ENCODE measurements at regions not wholly inside any gene's neighbourhood (a gene's known extent, or its start where the extent isn't known, plus 50 kb on each side); places are given as distances from the start of the nearest gene placed in this dataset.

- no peak for DNase-seq (ENCODE audit: low read depth)
Measured at GRCh38 chr13:52975969-52976368, 52.6 kb upstream of the OLFM4 start.

GRCh38 chr13:52975161-52975560 lies 53.5 kb upstream of the OLFM4 start:
- no peak for DNase-seq (ENCODE audit: low read depth)

DNA sequence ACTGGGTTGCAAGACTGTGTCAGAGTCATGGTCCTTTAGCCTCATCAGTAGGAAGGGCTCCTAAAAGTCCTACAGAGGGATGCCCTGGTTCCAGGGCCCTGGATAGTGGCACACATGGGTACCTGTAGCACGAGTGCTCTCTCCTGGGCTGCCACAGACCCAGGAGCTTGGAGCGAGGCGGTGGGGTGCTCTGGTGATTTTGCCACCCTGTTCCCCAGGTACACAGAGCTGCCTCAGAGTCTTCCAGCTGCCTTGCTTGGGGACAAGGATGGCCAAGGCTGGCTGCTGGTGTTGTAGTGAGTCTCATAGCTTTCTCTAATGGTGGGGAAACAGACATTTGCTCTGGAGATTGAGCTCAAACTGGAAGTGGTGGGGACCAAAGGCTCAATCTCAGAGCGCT lies 53.9 kb upstream of the OLFM4 start:
- DNase-seq (ENCODE audit: low read depth): no peak

GRCh38 chr13:52969373-52969772 lies 59.2 kb upstream of the OLFM4 start:
- no peak for DNase-seq (ENCODE audit: low read depth)

GRCh38 chr13:52968074-52968700 lies 60.4 kb upstream of the OLFM4 start:
- peak; percentile 37 for DNase-seq (ENCODE audit: low read depth)

- no peak for DNase-seq (ENCODE audit: low read depth)
Measured at GRCh38 chr13:52961987-52962386, 66.6 kb upstream of the OLFM4 start.

DNA sequence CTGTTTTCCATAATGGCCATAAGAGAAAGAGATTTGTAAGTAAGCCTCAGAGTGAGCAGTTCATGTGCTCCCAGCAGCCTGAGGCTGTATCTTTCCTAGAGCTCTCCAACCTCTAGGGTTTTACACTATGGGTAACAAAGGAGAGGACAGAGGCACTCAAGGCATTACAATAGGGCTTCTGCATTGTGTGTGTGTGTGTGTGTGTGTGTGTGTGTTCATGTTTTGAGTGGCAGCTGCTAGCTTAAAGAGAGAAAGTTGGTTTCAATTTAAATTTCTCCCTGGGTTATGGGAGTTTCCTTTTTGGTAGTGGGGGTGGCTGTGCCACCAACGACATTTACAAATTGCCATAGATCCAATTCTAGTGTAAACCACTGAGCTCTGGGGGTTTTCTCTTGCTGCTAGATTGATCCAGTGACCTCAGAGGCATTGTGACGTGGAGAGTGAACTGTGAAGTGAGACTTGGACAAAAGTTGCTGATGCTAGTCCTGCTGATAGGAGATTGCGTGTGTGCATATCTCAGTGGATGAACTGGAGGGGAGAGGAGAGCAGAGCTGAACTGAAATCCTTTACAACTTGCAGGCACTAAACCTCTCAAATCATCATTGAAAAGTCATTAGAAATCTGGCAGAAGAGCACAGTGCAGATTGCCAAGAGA lies 67.2 kb upstream of the OLFM4 start:
- DNase-seq (ENCODE audit: low read depth): no peak

DNA sequence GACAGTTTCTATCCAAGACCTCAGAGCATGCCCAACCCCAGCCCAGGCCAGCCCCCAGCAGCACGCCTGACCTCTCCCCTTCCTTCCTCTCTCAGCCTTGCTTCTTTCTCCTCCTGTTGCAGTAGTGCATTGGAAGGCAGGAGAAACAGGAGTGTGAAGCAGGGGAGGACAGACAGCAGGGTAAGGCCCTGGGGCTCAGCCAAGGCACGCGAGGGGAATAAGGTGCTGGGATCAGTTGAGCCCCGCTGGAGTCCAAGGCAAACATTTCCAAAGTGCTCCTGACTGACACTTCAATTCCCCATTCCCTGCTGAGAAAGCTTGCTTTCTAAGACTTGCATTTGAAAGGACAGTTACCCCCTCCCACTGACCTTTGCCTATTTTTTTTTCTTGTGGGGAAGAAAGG lies 73.1 kb upstream of the OLFM4 start:
- DNase-seq (ENCODE audit: low read depth): no peak

DNA sequence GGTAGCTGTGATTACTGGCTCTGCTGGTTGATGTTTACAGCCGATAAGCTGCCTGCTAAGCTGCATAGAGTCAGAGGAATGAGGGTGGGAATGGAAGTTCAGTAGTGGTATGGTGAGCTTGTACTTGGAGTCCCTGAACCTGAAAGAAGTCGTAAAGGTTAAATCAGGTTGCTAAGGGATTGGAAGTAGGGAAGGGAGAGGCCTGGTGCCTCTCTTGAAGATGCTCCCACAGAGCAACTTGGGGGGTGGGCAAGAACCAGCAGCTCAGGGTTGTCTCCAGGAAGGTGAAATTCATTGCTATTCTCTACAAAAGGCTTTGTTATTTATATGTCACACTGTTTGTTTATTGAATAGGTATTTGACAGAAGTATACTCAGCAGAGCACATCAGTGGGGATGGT lies 73.8 kb upstream of the OLFM4 start:
- DNase-seq (ENCODE audit: low read depth): no peak

- DNase-seq (ENCODE audit: low read depth): no peak
Measured at GRCh38 chr13:52950436-52950956, 78.1 kb upstream of the OLFM4 start.

DNA sequence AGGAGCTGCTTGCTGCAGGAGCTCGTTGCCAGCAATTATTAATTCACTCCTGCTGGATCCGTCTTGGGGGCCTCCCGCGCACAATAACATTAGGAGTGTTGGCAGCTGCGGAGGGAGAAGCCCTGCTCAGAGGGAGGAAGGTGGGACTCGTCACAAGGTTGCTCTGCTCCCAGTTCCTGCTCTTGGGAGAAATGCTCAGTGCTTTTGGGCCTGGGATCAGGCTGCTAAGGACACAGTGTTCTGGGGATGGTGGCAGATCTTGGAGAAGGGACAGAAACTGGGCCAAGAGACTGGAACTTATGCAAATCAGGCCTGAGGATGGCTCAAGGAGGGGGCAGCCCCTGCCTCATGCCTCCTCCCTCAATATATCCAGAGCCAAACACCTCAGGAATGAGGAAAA lies 78.9 kb upstream of the OLFM4 start:
- DNase-seq (ENCODE audit: low read depth): no peak

DNA sequence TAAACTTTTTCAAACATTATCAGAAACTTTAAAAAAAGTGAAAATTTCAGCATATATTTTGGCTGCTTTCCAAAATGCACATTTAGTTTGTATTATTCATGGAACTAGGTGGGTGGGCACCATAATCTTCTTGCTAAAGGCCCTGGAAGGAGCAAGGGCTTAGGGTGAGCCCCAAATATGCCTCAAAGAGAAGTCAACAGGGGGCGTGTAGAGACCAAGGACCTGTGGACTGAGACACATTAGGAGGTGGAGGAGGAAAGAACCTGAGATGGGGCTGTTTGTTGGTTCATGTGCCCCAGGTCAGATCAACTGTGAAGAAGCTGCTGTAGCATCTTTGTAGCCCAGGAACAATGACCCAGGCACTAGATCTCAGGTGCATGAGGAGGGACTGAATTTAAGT lies 79.6 kb upstream of the OLFM4 start:
- DNase-seq (ENCODE audit: low read depth): no peak

GRCh38 chr13:52947921-52948373 lies 80.7 kb upstream of the OLFM4 start:
- no peak for DNase-seq (ENCODE audit: low read depth)

GRCh38 chr13:52945348-52945747 lies 83.3 kb upstream of the OLFM4 start:
- no peak for DNase-seq (ENCODE audit: low read depth)

DNA sequence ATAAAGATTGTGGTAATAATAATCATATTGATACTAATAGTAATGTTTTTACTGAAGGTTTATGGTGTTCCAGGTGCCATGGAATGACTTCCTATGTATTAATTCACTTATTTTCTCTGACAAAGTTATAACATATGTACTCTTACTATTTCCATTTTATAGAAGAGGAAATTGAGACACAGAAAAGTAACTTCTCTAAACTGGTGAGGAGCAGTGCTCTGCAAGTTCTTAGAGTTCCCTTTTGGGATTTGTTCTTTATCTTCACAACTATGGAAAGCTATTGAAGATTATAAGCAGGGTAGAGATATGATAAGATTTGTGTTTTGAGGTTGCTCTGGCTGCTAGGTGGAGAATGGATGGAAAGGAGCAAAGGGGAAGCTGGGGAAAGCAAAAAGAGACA lies 83.9 kb upstream of the OLFM4 start:
- no peak for DNase-seq (ENCODE audit: low read depth)

DNA sequence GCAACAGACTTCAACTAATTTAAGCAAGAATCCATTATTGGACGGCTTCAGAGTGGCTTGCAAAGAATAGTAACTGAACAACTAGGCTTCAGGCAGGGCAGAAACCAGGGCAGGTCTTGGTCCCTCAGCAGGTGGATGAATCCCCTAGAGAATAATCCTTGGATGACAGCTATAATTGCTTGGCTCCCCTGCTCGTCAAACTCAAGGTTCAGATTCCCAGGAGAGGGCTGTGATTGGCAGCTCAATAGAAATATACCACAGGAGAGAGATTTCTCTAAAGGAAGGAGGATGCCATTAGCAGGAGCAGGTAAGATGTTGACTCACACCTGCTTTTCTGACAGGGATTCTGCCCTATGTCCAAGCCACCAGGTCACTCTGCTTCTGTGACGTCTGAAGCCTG lies 89.6 kb upstream of the PCDH8 start:
- DNase-seq (ENCODE audit: low read depth): no peak

DNA sequence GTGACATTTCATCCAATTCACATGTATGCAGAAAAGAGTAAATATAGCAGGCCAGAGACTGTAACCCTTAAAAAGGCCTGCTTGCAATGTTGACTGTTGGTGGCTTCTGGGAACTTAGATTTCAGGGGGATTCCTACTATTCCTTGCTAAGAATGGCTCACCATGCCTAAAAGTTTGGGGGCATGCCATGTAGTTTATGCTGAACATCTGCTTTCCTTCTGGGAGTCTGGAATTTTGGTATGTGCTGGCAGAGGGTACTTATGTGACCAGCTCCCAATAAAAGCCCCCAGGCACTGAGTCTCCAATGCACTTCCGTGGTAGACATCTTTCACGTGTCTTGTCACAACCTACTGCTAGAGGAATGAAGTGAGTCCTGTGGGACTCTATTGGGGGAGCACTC lies 88.4 kb upstream of the PCDH8 start:
- DNase-seq (ENCODE audit: low read depth): no peak

GRCh38 chr13:52934258-52934657 lies 85.8 kb upstream of the PCDH8 start:
- no peak for DNase-seq (ENCODE audit: low read depth)

GRCh38 chr13:52933547-52934210 lies 85.2 kb upstream of the PCDH8 start:
- DNase-seq (ENCODE audit: low read depth): no peak

DNA sequence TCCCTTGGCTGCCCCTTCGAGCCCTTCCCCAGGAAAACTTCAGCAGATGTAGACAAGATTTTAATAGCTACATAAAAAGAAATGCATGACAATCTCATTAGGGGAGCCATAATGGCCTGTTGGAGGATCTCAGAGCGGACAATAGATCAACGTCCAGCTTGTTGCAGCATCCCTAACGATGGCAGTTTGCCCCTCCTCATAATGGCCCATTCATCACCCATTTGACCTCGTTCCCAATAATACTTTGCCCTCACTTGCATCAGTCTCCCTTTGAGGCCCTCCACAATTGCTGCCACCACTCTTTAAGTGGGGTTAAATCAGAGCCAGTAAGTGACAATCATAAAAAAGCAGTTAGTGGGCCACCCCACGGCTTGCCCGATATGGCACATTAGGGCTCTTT lies 84.7 kb upstream of the PCDH8 start:
- DNase-seq (ENCODE audit: low read depth): no peak

DNA sequence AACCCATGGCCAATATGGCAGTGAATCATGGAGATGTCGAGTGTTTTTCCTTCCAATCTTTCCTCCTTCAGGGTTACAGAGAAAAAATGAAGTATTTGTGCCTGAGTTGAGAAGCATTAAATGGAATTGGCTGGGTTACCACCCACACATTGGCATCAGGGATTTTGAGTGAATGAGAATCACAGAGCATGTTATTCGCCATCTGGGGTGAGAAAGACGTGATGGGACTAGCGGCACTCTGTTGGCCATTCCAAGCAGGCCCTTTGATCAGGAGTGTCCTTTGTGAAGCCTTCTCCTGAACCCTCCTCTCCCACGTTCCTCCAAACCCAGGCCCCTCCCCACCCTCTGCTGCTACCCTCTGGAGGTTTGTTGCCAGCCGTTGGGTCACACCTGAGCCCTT lies 84.2 kb upstream of the PCDH8 start:
- DNase-seq (ENCODE audit: low read depth): no peak

DNA sequence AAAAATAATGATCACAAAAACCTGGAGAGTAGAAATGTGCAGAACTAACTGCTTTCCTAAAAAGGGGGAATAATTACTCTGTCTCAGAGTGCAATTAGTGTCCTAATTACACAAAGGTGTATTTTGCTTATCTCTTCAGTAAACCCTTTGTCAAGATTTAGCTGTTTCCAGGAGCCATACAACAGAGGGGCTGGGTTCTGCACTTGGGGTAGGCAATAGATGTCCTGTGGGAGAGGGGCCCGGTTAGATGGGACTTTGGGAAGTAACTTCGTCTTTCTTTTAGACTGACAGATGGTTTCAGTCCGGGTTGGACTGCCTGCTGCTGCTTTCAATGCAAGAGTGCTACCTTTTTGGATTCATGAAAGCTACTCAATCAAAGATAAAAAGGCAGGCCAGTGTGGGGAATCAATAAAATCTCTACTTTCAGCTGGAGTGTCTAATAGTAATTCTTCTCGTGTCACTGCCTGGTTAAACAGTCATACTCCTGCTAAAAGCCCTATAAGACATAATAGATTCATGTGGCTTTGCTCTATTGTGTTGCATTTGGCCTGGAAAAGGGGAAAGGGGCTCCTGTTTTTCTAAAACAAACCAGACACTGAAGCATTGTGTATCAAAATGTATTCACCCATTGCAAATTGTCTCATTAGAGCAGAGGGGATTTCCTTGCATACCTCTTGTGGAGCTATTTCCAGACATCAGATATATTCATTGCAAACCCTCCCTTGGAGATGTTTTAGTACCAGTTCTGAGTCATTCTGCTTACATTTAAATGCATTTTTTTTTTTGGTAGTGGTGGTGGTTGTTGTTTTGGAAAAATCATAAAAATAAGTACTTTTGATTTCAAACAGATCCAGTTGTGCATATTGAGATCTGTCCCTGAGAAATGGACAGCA lies 83.3 kb upstream of the PCDH8 start:
- DNase-seq (ENCODE audit: low read depth): no peak

Data from stimulated activated CD8-positive, alpha-beta memory T cell treated with anti-CD3 and anti-CD28 coated beads, Interleukin-12 subunit alpha, Interleukin-12 subunit beta, amount 100 ng/mL, for 1 hour (primary cell).